ENCODE measurements at regions not wholly inside any gene's neighbourhood (a gene's known extent, or its start where the extent isn't known, plus 50 kb on each side); places are given as distances from the start of the nearest gene placed in this dataset.

DNA sequence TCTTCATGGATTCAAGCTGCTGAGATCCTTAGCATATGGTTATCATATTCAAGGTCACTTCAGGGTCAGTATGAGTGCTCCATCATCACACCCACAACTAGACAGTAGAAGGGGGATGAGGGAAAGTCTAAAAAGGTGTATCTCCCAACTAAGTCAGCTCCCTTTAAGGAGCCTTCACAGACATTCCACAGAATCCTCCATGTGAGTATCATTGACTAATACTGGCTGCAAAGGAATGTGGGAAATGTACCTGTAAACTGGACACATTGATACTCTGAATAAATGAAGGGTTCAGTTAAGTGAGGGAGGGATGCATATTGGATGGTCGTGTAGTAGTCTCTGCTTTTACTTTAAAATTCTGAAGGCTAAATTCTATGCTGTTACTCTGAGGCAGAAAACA lies 330.7 kb downstream of the LRRC70 start:
- no peak for TF ChIP-seq EZH2 (IDR thresholded peaks at IDR 0.05; ENCODE audit: borderline replicate concordance, low read length)
- TF ChIP-seq, protein P1, sequence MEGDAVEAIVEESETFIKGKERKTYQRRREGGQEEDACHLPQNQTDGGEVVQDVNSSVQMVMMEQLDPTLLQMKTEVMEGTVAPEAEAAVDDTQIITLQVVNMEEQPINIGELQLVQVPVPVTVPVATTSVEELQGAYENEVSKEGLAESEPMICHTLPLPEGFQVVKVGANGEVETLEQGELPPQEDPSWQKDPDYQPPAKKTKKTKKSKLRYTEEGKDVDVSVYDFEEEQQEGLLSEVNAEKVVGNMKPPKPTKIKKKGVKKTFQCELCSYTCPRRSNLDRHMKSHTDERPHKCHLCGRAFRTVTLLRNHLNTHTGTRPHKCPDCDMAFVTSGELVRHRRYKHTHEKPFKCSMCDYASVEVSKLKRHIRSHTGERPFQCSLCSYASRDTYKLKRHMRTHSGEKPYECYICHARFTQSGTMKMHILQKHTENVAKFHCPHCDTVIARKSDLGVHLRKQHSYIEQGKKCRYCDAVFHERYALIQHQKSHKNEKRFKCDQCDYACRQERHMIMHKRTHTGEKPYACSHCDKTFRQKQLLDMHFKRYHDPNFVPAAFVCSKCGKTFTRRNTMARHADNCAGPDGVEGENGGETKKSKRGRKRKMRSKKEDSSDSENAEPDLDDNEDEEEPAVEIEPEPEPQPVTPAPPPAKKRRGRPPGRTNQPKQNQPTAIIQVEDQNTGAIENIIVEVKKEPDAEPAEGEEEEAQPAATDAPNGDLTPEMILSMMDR (IDR thresholded peaks at IDR 0.05; ENCODE audit: low read length): no peak

Measured in OCI-LY1 (cell line).